OCI-LY3 (cell line): ENCODE measurements at regions not wholly inside any gene's neighbourhood (a gene's known extent, or its start where the extent isn't known, plus 50 kb on each side); places are given as distances from the start of the nearest gene placed in this dataset.

ENCODE experiments used
- EZH2phosphoT487 ChIP-seq: fragments of 200-600 bp; shearing (Covaris generic); IDR thresholded peaks from 2 replicates; pipeline ENCODE4 v1.6.1; 2018; ENCODE audit warnings: antibody characterized with exemption, mixed run types, low read depth
- TF ChIP-seq, protein P1 (sequence below): fragments of 200-600, 300-600 bp; sonication (generic); IDR thresholded peaks from 2 replicates; pipeline ENCODE4 v1.5.1; 2014; ENCODE audit warnings: antibody characterized with exemption, low read length, low read depth

DNA sequence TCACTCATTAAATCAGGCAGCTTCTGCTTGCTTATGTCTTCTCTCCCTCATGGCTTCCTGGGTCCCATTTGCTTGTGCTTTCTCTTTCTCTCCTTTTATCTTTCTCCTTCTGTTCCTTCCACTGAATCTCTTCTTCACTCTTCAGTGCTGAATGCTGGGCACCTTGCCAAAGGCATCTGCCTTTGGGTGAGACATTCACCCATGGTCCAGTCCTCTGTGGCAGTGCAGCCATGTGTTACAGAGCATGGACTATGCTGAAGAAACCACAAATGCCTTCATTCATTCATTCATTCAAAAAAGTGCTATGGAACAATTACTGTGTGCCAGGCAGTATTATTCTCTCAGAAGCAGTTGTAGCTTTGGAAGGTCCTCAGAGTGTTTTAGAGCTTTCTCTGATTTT is 344.4 kb upstream of the STXBP6 start:
- TF ChIP-seq, protein P1, sequence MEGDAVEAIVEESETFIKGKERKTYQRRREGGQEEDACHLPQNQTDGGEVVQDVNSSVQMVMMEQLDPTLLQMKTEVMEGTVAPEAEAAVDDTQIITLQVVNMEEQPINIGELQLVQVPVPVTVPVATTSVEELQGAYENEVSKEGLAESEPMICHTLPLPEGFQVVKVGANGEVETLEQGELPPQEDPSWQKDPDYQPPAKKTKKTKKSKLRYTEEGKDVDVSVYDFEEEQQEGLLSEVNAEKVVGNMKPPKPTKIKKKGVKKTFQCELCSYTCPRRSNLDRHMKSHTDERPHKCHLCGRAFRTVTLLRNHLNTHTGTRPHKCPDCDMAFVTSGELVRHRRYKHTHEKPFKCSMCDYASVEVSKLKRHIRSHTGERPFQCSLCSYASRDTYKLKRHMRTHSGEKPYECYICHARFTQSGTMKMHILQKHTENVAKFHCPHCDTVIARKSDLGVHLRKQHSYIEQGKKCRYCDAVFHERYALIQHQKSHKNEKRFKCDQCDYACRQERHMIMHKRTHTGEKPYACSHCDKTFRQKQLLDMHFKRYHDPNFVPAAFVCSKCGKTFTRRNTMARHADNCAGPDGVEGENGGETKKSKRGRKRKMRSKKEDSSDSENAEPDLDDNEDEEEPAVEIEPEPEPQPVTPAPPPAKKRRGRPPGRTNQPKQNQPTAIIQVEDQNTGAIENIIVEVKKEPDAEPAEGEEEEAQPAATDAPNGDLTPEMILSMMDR = no peak
- no peak for TF ChIP-seq EZH2phosphoT487
